GM13977 (cell line): ENCODE measurements at regions not wholly inside any gene's neighbourhood (a gene's known extent, or its start where the extent isn't known, plus 50 kb on each side); places are given as distances from the start of the nearest gene placed in this dataset.
A peak's percentile ranks its signal among the peaks of the same experiment; 100 is the strongest.

Experiments used
- DNase-seq: peaks from one replicate; pipeline ENCODE4 v3.0.0; 2012; ENCODE audit warnings: low spot score
- CTCF ChIP-seq: IDR thresholded peaks from 2 replicates; pipeline ENCODE4 v1.5.1; 2012; ENCODE audit warnings: mild to moderate bottlenecking, control low read depth; ENCODE audit not compliant: insufficient read depth; ENCODE audit errors: extremely low read depth, missing control alignments
- in situ Hi-C: fragments of 300-500 bp; cut with MboI; formaldehyde crosslinking; loops from one replicate; pipeline ENCODE4 v1.12.0; 2022; ENCODE audit warnings: low sequenced_read_pairs, low pct_unique_long_range_greater_than_20kb, mixed read lengths, inconsistent platforms; ENCODE audit not compliant: unreplicated experiment

DNA sequence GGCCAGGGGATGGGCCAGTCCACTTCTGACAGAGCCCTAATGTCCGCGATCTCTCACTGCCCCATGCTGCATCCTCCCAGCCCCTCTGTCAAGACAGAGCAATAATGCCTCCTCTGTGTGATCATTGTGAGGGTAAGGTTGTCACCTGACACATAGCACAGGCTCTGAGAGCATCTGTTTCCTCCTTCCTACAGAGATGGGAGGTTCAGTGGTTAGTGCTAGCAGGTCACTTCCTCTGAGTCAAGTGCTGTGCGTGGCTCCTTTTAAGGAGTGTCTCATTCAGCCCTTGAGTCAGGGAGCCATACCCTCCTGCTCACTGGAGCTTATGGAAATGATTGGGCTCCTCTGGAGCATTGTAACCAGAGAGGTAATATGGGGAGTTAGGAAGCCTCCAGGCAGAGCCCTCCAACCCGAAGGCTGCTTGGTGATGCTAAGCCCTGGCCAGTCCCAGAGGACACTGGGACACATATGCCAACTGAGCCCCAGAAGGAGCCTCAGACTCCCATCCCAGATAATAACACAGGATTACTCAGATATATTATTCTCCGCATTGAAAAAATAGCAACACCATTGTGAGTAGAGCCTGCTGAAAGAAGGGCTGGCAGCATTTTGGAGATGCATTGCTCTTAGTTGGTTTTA lies 189.0 kb downstream of the GALNT1 start:
- in situ Hi-C loops: loop anchor here (25.0 kb wide), 1 partner anchor 192 kb away; the partner anchor contains the start of gene RMP24
- TF ChIP-seq CTCF: no peak
- DNase-seq: no peak

- in situ Hi-C loops: loop anchor here (25.0 kb wide), 1 partner anchor 191 kb away; the partner anchor contains the start of gene RMP24
- TF ChIP-seq CTCF: no peak
- DNase-seq: no peak
These were observed 189.6 kb downstream of the GALNT1 start for GRCh38 chr18:35771172-35771571.

DNA sequence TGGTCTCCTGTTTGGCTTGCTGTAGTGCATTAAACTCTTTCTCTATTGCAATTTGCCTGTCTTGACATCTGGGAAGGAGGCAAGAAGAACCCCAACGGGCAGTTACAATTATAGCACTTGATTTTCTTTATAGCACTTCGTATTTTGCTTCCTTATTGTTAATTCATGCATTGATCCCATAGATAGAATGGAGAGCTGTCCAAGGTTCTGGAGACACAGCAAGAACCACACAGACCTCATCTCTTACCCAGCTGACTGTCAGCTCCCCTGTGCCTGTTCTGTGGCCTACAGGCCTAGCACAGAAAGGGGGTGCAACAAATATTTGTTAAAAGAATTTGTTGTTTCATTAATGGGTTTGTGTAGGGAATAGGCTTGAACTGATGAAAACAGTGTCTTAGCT lies 194.3 kb downstream of the GALNT1 start:
- no peak for TF ChIP-seq CTCF
- DNase-seq: no peak
- in situ Hi-C loops: no loop called here

- no peak for TF ChIP-seq CTCF
- in situ Hi-C loops: no loop called here
- DNase-seq: no peak
These were observed 194.9 kb downstream of the GALNT1 start for GRCh38 chr18:35776473-35776872.

DNA sequence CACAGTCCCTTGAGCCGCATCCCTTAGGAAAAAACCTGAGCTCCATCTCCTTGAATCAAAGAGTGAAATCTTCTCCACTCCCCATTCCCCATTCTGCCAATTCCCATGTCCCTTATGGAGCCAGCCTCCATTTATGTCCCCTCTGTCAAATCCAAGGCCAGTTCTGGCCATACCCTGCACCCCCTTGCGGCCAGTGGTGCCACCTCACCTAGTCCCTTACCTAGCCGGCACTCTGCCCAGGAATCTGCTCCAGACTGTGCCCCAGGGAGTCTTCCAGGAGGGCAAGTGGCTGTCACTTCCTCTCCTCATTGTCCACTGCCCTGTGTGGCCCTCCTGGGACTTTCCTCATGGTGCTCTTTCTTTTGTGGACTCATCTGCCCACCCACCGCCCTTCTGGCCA lies 195.4 kb upstream of the RMP24 start:
- DNase-seq: no peak

GRCh38 chr18:35778850-35779627 lies 193.4 kb upstream of the RMP24 start:
- no peak for DNase-seq
- in situ Hi-C loops: no loop called here
- no peak for TF ChIP-seq CTCF

More for the DNA sequence above, 195.4 kb upstream of the RMP24 start:
- peak; percentile 28 for TF ChIP-seq CTCF
- in situ Hi-C loops: no loop called here
